T-helper 1 cell treated with Interleukin-12 subunit alpha and Interleukin-12 subunit beta and Interleukin-4 antibody, amounts not matched to agents 30 ng/mL and 1 ng/mL, for 36 hours (primary cell): ENCODE measurements at regions not wholly inside any gene's neighbourhood (a gene's known extent, or its start where the extent isn't known, plus 50 kb on each side); places are given as distances from the start of the nearest gene placed in this dataset.
"Not testable (repeated sequence)": the region's sequence is repeated elsewhere in the genome, so short reads cannot be mapped to it uniquely, and the experiment has no call there.

Experiments
- intact Hi-C: fragments of 100-400 bp; cut with micrococcal nuclease; formaldehyde crosslinking; loops from one replicate; pipeline ENCODE4 v1.15.1; 2024

DNA sequence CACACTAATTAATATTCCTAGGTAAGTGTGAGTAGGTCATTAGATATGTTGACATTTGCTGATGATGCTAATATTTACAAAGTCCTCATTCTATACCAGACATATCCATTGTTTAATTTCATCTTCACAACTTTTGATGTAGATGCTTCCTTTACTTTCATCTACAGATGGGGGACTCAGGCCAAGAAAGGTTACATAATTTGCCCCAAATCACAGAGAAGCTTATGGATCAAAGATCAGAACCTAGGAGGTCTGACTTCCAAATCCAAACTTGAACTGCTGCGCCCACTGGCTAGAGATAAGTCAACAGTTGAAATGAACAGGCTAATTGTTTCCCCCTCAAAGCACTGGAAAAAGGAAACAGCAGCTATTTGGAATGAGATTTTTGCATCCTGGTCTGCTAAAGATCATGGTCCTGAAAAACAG is 95.6 kb upstream of the TMEM178A start:
- intact Hi-C loops, result no loop called here

- intact Hi-C loops, result no loop called here
Measured at GRCh38 chr2:39570614-39571013, 95.1 kb upstream of the TMEM178A start.

- intact Hi-C loops, result no loop called here
Measured at GRCh38 chr2:39571111-39571731, 94.5 kb upstream of the TMEM178A start.

- intact Hi-C loops, result no loop called here
Measured at GRCh38 chr2:39573276-39573675, 92.4 kb upstream of the TMEM178A start.

GRCh38 chr2:39581866-39582265 is 83.9 kb upstream of the TMEM178A start:
- intact Hi-C loops, result no loop called here

DNA sequence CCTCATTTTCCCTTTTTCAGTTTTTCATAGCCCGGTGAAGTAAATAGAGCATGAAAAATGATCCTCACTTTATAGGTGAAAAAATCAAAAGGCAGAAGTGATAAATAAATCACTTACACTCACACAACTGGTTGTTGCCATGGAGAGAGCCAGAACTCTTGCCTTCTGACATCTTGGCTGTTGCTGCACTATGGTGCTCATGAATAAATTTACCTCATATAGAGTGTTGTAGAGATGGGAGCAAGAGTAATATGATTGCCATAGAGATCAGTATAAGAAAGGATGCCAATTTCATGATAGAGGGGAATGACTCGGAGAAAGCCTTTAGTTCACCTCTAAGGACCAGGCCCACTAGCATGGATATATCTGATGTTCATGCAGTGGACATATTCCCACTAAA is 82.5 kb upstream of the TMEM178A start:
- intact Hi-C loops, result no loop called here

GRCh38 chr2:39583781-39584180 is 81.9 kb upstream of the TMEM178A start:
- intact Hi-C loops, result no loop called here

GRCh38 chr2:39584283-39584965 is 81.3 kb upstream of the TMEM178A start:
- intact Hi-C loops, result no loop called here

GRCh38 chr2:39585531-39585930 is 80.2 kb upstream of the TMEM178A start:
- intact Hi-C loops, result not testable (repeated sequence)

DNA sequence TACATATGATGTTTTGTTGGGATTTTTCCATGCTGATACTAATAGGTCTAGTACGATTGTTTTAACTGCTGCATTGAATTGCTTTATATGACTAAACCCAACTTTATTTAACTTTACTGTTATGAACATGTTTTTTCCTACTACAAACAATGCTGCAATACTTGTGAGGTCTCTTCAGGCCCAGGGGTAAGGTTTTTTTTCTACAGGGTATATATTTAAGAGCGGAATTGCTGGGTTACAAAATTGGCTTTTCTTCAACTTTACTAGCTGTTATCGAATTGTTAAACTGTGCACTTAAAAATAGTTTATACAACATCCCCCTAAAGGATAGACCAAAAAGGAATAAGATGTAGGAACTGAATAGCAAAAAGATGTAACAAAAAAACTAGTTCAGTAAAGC is 78.5 kb upstream of the TMEM178A start:
- intact Hi-C loops, result no loop called here

- intact Hi-C loops, result no loop called here
Measured at GRCh38 chr2:39587641-39588040, 78.1 kb upstream of the TMEM178A start.

- intact Hi-C loops, result no loop called here
Measured at GRCh38 chr2:39593439-39594393, 72.0 kb upstream of the TMEM178A start.

DNA sequence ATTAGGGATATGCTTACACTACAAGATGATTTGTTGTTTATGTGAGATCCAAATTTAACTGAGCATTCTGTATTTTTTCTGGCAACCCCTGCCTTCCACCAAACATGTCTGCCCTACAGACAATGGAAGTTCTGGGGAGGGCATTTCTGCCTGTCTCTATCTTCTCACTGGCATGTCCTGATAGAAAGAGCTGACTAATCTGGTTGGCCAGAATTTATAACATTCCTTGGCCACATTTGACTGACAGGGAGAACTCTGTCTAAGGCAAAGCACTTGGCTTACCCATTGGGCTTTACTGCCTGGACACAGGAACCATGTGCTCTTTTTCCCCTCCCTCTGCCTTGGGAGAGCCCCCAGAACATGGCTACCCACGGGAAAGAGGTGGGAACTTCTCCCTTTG is 70.6 kb upstream of the TMEM178A start:
- intact Hi-C loops, result no loop called here

DNA sequence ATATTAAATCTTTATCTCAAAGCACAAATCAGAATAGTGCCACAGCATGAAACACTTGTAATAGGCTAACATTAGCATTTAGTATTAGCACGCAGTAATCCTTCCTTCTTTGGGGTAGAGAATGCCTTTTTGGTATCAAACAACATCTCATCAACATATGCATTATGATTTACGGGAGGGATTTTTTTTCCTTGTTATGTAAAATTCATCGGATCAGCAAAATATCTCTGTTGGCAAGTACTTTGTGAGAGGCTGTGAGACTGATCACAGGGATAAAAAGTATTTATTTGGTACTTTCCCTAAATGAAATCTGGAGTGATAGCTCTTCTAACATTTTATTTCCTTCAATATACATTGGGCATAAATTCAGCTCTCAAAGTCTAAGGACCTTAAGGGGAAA is 68.4 kb upstream of the TMEM178A start:
- intact Hi-C loops, result no loop called here

DNA sequence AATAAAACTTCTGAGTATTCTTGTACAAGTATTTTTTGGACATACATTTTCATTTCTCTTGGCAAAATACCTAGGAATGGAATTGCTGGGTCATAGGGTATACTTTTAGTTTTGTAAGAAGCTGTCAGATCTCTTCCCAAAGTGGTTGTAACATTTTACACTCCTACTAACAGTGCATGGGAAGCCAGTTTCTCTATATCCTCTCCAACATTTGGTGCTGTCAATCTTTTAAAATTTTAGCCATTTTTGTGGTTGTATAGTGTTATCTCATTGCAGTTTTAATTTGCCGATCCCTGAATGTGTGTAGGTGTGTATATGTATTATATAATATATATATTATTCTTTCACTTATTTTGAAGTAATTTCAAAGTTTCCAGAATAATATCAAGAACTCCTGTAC is 63.1 kb upstream of the TMEM178A start:
- intact Hi-C loops, result no loop called here

- intact Hi-C loops, result no loop called here
Measured at GRCh38 chr2:39603436-39603835, 62.3 kb upstream of the TMEM178A start.

- intact Hi-C loops, result no loop called here
Measured at GRCh38 chr2:39604866-39605265, 60.9 kb upstream of the TMEM178A start.

DNA sequence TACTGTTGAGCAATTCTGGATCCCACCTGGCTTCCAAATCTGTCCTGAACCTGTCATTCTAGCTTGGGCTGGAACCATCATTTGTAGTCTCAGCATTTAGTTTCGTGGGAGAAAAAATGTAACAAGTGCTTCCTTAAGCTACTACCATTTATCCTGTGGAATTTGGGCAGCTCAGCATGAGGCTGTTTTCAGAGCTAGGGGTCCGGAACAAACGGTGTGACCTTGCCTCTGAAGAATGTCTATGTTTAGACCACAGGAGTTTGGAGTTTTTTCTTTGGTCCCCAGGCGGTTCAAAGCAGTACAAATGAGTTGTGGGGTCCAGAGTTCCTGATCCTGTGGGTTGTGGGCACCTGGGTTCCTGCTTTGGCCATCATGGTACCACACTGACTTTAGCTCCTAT is 59.1 kb upstream of the TMEM178A start:
- intact Hi-C loops, result no loop called here

GRCh38 chr2:39607538-39608262 is 58.0 kb upstream of the TMEM178A start:
- intact Hi-C loops, result no loop called here

DNA sequence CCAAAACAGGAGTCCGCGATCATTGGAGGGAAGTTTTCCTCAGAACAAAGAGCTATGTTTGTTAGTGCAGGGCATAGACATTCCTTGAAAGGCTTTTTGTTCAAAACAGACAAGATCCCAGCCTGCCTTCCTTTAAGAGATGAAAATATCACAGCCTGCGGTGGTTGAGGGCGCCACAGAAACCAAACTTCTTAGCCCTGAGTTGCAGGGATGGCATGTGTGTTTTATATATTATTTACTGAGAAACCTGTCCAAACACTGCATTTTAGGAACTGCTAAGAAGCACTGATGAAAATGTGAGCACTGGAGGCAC is 57.5 kb upstream of the TMEM178A start:
- intact Hi-C loops, result no loop called here

- intact Hi-C loops, result no loop called here
Measured at GRCh38 chr2:39608686-39609441, 56.9 kb upstream of the TMEM178A start.
